ENCODE measurements at regions not wholly inside any gene's neighbourhood (a gene's known extent, or its start where the extent isn't known, plus 50 kb on each side); places are given as distances from the start of the nearest gene placed in this dataset.

DNA sequence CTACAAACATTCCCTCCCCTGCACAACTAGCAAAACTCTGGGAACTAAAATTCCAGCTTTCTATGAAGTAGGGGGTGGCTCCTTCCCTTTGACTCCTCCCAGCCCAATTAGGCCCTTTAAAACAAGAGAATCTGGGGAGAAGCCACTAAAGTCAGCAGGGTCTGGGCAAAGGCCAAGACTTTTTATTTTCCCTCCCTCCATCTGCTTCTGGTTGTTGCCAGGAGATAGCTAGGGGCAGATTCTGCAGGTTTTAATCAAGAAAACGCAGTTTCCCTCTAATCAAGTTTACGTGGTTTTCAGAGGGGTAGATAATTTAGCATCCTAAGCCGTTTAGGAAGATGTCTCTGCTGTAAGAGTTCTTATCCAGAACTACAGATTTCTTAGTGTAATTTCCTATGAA is 114.5 kb upstream of the CDH6 start:
- no peak for DNase-seq (ENCODE audit: low read depth)
- TF ChIP-seq, protein P1, sequence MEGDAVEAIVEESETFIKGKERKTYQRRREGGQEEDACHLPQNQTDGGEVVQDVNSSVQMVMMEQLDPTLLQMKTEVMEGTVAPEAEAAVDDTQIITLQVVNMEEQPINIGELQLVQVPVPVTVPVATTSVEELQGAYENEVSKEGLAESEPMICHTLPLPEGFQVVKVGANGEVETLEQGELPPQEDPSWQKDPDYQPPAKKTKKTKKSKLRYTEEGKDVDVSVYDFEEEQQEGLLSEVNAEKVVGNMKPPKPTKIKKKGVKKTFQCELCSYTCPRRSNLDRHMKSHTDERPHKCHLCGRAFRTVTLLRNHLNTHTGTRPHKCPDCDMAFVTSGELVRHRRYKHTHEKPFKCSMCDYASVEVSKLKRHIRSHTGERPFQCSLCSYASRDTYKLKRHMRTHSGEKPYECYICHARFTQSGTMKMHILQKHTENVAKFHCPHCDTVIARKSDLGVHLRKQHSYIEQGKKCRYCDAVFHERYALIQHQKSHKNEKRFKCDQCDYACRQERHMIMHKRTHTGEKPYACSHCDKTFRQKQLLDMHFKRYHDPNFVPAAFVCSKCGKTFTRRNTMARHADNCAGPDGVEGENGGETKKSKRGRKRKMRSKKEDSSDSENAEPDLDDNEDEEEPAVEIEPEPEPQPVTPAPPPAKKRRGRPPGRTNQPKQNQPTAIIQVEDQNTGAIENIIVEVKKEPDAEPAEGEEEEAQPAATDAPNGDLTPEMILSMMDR (IDR thresholded peaks at IDR 0.05; ENCODE audit: control insufficient read depth, insufficient read depth, low read depth, low read length, missing control alignments): no peak
- no peak overlapping the region for H3K4me3 ChIP-seq (ENCODE audit: control insufficient read depth, low read depth, low read length)

DNA sequence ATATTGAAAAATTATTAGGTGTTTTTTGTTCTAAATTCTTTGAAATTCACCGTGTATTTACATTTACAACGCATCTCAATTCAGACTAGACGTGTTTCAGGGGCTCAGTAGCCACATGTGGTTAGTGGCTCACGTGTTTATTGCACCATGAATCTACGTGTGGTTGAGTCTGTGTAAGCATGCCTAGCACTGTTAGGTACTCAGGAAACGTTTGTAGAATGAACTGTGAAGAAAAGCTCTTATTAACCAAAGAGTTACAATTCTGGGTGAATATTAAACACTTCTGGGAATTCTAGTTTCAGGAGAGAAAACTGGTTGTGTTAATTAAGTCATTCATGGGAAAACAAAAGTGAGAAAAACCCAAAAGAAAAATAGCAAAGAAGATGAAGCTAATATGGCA is 117.5 kb upstream of the CDH6 start:
- DNase-seq (ENCODE audit: low read depth): no peak
- TF ChIP-seq, protein P1 (IDR thresholded peaks at IDR 0.05; ENCODE audit: control insufficient read depth, insufficient read depth, low read depth, low read length, missing control alignments): no peak
- no peak overlapping the region for H3K4me3 ChIP-seq (ENCODE audit: control insufficient read depth, low read depth, low read length)

DNA sequence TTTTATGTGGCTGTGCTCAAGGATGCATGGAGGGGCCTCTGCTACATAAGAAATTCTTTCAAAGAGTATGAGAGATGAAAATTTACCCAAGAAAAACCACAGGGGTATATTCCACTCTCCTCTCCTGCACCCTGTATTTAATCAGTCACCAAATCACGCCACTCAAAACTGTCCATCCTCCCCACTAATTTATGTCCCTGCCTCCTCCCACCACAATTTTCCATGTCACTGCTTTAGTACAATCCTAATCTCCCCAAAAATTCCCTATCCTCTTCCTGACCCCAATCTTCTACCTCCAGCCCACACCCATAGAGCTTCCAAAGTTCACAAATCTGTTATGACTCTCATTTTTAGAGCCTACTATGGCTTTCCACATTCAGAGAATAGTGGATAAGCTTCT is 125.2 kb upstream of the CDH6 start:
- no peak for DNase-seq (ENCODE audit: low read depth)
- H3K4me3 ChIP-seq (ENCODE audit: control insufficient read depth, low read depth, low read length): no peak overlapping the region
- TF ChIP-seq, protein P1 (IDR thresholded peaks at IDR 0.05; ENCODE audit: control insufficient read depth, insufficient read depth, low read depth, low read length, missing control alignments): no peak

DNA sequence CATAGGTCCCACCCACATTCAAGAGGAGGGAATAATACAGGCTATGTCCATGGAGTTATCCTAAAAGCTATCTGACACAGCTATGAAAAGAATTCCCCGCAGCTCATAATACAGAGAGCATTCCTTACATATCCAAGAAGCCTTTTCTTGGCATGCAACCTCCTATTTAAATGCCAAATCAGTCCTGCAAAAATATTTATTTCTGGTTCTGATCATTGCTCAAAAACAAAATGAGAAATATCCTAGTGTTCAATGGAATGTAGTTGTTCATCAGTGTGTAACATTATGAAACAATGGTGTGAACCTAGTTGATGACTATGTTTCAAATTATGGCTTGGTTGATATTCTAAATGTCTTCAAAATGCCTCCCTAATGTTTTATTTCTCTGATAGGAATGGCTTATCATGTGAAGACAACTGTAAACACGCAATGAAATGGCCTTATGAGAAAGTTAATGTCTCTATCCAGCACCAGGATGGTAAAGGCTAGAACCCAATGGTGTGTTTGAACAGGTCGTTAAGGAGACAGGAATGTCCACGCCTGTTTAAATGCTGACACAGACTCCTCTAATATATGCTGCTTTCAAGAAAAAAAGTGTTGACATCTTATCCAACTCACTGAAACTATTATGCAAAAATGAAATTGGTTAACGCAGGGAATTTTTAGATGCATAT is 126.7 kb upstream of the CDH6 start:
- no peak overlapping the region for H3K4me3 ChIP-seq (ENCODE audit: control insufficient read depth, low read depth, low read length)
- TF ChIP-seq, protein P1 (IDR thresholded peaks at IDR 0.05; ENCODE audit: control insufficient read depth, insufficient read depth, low read depth, low read length, missing control alignments): no peak
- DNase-seq (ENCODE audit: low read depth): peak; percentile 35

DNA sequence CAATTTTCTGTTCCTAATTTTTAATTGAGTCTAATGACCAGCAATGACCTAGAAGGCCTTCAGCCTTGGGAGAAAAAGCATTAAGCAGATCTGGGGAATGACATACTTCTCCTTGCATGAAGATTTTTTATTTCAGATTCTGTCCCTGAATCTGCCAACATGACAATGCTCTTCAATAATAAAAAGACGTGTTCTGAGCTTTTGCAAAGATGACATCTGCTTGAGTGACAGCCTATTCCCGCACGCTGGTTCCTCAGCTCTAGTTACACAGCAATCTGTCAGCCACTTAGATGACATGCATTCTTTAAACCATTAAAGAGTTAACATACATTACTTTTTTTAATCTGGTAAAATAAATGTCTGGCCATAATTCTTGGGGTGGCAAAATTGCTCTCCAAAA is 129.3 kb upstream of the CDH6 start:
- H3K4me3 ChIP-seq (ENCODE audit: control insufficient read depth, low read depth, low read length): no peak overlapping the region

DNA sequence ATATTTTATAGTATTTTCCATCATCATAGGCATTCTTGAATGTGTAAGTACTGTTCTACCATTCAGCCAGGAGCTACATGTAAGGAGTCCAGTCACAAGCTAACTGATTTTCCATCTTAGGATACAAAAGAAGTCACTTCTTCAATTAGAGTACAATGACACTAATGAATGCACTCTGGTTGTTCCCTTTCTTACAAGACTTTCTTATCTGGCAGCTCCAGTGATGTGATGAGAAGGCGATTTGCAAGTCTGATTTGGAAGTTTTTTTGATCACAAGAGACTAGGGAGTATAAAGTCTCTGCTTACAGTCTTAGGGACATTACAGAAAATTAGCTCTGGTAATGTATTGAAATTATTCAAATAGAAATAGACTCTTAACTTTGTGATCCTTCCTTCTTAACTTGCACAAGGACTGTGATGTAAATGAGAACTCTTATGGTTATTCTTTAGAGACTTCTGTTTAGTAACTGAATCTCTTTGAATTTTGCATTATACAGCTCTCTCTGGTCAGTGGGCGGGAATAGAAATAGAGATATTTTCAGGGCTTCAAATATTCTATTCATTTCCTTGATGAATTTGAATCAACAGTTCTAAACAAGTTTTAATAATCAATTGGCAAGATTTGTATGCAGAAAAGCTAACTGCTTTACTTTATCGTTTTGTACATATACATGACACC is 130.4 kb upstream of the CDH6 start:
- DNase-seq (ENCODE audit: low read depth): no peak
- H3K4me3 ChIP-seq (ENCODE audit: control insufficient read depth, low read depth, low read length): no peak overlapping the region
- TF ChIP-seq, protein P1 (IDR thresholded peaks at IDR 0.05; ENCODE audit: control insufficient read depth, insufficient read depth, low read depth, low read length, missing control alignments): no peak

More for the DNA sequence above, 129.3 kb upstream of the CDH6 start:
- no peak for DNase-seq (ENCODE audit: low read depth)
- TF ChIP-seq, protein P1 (IDR thresholded peaks at IDR 0.05; ENCODE audit: control insufficient read depth, insufficient read depth, low read depth, low read length, missing control alignments): no peak

Measured in AG09309 (cell line).